GM23248 (cell line): ENCODE measurements at regions not wholly inside any gene's neighbourhood (a gene's known extent, or its start where the extent isn't known, plus 50 kb on each side); places are given as distances from the start of the nearest gene placed in this dataset.

Experiments used
- DNase-seq: peaks from one replicate; pipeline ENCODE4 v3.0.0-alpha.2; 2015
- H2AFZ ChIP-seq: fragments of 200-600 bp; sonication (generic); 2 replicates; pipeline ENCODE4 v1.6.1; 2016; ENCODE audit warnings: antibody characterized with exemption
- H3F3A ChIP-seq: fragments of 200-600 bp; sonication (generic); 2 replicates; pipeline ENCODE4 v1.6.1; 2016; ENCODE audit warnings: mild to moderate bottlenecking, antibody characterized with exemption, mixed run types; ENCODE audit not compliant: insufficient read depth
- H3K27ac ChIP-seq: fragments of 200-600 bp; sonication (generic); 2 replicates; pipeline ENCODE4 v1.5.1; 2016; ENCODE audit warnings: mild to moderate bottlenecking
- H3K27me3 ChIP-seq: fragments of 200-600 bp; sonication (generic); replicated peaks from 2 replicates; pipeline ENCODE4 v1.6.1; 2016; ENCODE audit warnings: mild to moderate bottlenecking; ENCODE audit not compliant: insufficient read depth
- H3K36me3 ChIP-seq: fragments of 200-600 bp; sonication (generic); 2 replicates; pipeline ENCODE4 v1.6.1; 2016; ENCODE audit warnings: low read depth, mild to moderate bottlenecking
- H3K4me1 ChIP-seq: fragments of 200-600 bp; sonication (generic); 2 replicates; pipeline ENCODE4 v1.6.1; 2016; ENCODE audit warnings: mild to moderate bottlenecking; ENCODE audit not compliant: insufficient read depth
- H3K4me2 ChIP-seq: fragments of 200-600 bp; sonication (generic); one replicate; pipeline ENCODE4 v1.6.1; 2016; ENCODE audit warnings: mild to moderate bottlenecking; ENCODE audit not compliant: unreplicated experiment
- H3K4me3 ChIP-seq: fragments of 200-600 bp; sonication (generic); 2 replicates; pipeline ENCODE4 v1.5.1; 2016; ENCODE audit warnings: mild to moderate bottlenecking
- H3K79me2 ChIP-seq: fragments of 200-600 bp; sonication (generic); 2 replicates; pipeline ENCODE4 v1.6.1; 2016; ENCODE audit warnings: mild to moderate bottlenecking; ENCODE audit not compliant: insufficient read depth
- H3K9ac ChIP-seq: fragments of 200-600 bp; sonication (generic); 2 replicates; pipeline ENCODE4 v1.6.1; 2016; ENCODE audit warnings: mild to moderate bottlenecking
- H3K9me2 ChIP-seq: fragments of 200-600 bp; sonication (generic); 2 replicates; pipeline ENCODE4 v1.6.1; 2016; ENCODE audit warnings: mixed run types, mild to moderate bottlenecking, moderate library complexity; ENCODE audit not compliant: insufficient read depth
- H3K9me3 ChIP-seq: fragments of 200-600 bp; sonication (generic); one replicate; pipeline ENCODE4 v1.6.1; 2017; ENCODE audit warnings: low read depth
- H4K20me1 ChIP-seq: fragments of 200-600 bp; sonication (generic); 2 replicates; pipeline ENCODE4 v1.6.0; 2016; ENCODE audit not compliant: insufficient read depth
- EZH2 ChIP-seq: fragments of 200-600 bp; sonication (generic); IDR thresholded peaks from 2 replicates; pipeline ENCODE4 v1.6.1; 2018; ENCODE audit warnings: antibody characterized with exemption, mild to moderate bottlenecking; ENCODE audit not compliant: insufficient read depth, poor library complexity, severe bottlenecking
- EZH2phosphoT487 ChIP-seq: fragments of 200-600 bp; sonication (generic); IDR thresholded peaks from 2 replicates; pipeline ENCODE4 v1.6.1; 2018; ENCODE audit warnings: antibody characterized with exemption, moderate library complexity, mild to moderate bottlenecking, low read depth; ENCODE audit not compliant: insufficient read depth
- WGBS, 2 experiments: methylation state at CpG; one replicate each; pipeline ENCODE4 v1.1.6; 2015 to 2017; ENCODE audit warnings: low lambda C conversion rate in 2 of 2, low coverage in 1 of 2; ENCODE audit errors: missing lambda C conversion rate in 2 of 2; 5-methylcytosine and 5-hydroxymethylcytosine counted together
- in situ Hi-C: fragments of 300-500 bp; cut with MboI; formaldehyde crosslinking; loops from 2 replicates; pipeline ENCODE4 v1.15.0; 2020

DNA sequence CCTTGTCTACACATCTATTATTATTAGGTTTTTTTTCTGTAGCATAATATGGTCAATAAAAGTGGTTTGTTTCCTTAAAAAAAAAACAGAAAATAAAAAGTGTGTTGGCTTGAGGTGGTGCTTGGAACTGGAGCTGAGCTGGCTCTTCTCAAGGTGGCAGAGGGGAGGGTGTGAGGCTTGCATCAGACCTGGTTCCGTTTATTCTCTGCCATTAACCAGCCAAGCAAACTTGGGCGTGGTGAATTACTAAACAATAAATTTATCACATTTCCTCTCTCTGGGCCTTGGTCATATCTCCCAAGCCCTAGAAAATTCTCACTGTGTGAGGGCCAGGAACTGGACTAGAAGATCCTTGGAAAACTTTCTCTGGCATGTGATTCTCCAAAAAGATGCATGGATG is 427.5 kb upstream of the MKI67 start:
- Histone ChIP-seq H3K4me3 (no peak overlapping the region), H3K4me2 (no peak overlapping the region), H3F3A (no peaks in the 10 kb centered on the region), H2AFZ (no peak overlapping the region), H3K4me1 (no peaks in the 10 kb centered on the region), H3K9ac (no peak overlapping the region), H3K9me3 (no peaks in the 10 kb centered on the region), H3K27ac (no peak overlapping the region), H3K36me3 (no peaks in the 10 kb centered on the region), H3K79me2 (no peaks in the 10 kb centered on the region), H3K9me2 (no peaks in the 10 kb centered on the region), H4K20me1 (no peaks in the 10 kb centered on the region), H3K27me3 (no peaks in the 10 kb centered on the region)
- WGBS, 2 experiments, result 2 to 4% methylated on average over 2 of the region's 2 CpGs
- in situ Hi-C loops, result no loop called here
- no peak for DNase-seq
- no peak for TF ChIP-seq EZH2
- no peak for TF ChIP-seq EZH2phosphoT487

DNA sequence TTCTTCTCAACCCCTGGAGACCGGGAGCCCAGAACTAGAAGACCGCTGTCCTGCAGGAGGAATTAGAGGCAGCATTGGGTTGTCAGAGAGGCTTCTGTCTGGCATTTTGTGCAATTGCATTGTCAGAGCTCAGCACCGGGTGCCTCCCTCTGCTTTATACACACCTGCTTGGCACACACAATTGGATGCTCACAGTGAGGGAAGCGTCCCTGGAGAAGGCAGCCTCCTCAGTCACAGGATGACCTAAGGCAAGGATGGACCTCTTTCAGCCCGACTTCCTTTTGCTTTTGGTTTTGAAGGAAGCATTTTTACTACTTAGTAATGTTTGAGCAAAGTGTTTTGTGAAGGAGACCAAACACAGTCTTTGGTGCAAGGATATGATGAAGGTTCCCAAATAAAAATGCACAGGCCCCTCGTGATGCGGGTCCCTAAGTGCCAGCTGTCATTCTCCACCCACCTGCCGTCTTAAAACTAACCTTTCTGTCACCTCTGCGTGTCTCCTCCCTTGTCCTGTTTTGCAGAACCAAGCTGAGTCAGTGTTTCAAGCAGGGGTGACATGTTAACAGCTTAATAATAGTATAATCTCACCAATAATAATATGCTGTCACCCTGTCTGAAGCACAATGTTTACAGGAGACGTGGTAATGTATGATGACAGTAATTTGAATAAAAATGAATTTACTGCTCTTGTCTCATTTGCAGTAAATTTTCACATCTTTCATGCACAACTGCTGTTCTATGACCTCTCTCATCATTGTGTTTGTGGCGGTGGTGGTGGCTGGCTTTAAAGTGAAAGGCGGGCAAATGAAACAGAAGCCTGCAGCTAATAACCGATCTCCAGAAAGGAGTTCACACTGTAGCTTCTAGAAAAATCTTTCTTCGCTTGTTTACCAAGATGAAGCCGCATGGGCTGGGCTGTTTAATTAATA is 430.2 kb upstream of the MKI67 start:
- Histone ChIP-seq H4K20me1 (no peaks in the 10 kb centered on the region), H3K27ac (no peak overlapping the region), H3K27me3 (no peaks in the 10 kb centered on the region), H3K36me3 (no peaks in the 10 kb centered on the region), H2AFZ (no peak overlapping the region), H3K9me3 (no peaks in the 10 kb centered on the region), H3K9me2 (no peaks in the 10 kb centered on the region), H3K9ac (no peak overlapping the region), H3K4me3 (no peak overlapping the region), H3K4me2 (no peak overlapping the region), H3K4me1 (no peaks in the 10 kb centered on the region), H3K79me2 (no peaks in the 10 kb centered on the region), H3F3A (no peaks in the 10 kb centered on the region)
- in situ Hi-C loops, result no loop called here
- 29 to 30% methylated on average over 15 of the region's 15 CpGs for WGBS, 2 experiments
- TF ChIP-seq EZH2phosphoT487 (no peak), EZH2 (no peak)
- no peak for DNase-seq

DNA sequence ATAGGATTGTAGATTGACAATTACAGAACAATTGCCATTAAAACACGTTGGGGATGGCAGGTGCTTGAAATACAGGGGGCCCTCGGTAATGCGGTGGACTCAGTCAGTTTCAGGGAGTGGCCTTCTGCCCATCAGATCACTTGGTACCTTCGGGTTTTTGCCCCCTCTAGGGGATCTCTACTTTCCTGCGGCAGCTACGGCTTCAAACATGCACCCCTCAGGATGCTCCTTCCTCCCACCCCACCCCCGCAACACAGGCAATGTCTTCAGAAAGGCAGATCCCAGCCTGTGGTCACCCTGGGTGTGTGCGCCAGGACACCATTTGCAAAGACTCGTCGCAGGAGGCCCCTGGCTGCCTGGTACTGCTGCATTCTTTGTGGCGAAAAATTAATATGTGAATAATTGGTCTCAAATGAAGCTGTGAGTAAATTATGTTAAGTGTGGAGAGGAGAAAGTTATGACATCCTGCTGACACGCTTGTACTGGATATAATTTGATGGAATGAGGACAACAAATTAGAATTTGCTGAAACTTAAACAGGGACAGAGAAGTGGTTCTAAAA is 431.0 kb upstream of the MKI67 start:
- Histone ChIP-seq H2AFZ (no peak overlapping the region), H3K9me3 (no peaks in the 10 kb centered on the region), H3K27me3 (no peaks in the 10 kb centered on the region), H3K9ac (no peak overlapping the region), H3K4me2 (no peak overlapping the region), H3K36me3 (no peaks in the 10 kb centered on the region), H3K27ac (no peak overlapping the region), H3K4me3 (no peak overlapping the region), H3F3A (no peaks in the 10 kb centered on the region), H3K9me2 (no peaks in the 10 kb centered on the region), H3K4me1 (no peaks in the 10 kb centered on the region), H3K79me2 (no peaks in the 10 kb centered on the region), H4K20me1 (no peaks in the 10 kb centered on the region)
- in situ Hi-C loops, result no loop called here
- TF ChIP-seq EZH2phosphoT487 (no peak), EZH2 (no peak)
- WGBS, 2 experiments, result 15 to 21% methylated on average over 11 to 12 of the region's 12 CpGs
- no peak for DNase-seq

DNA sequence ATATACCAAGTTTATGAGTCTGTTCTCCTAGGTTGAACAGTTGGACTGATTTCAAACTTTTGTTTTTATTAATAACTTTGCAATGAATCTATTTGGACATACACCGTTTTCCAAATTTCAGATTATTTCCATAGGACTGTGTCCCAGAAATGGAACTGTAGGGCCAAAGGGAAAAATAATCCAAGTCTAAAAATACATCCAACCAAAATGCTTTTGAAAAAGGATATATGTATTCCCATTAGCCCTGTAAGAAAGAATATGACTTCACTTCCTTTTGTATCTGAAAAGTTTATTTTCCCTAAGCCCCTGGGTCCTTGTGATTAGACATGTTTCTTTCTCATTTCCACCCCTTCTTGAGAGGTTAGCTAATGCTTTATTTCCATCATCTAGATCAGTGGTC is 434.2 kb upstream of the MKI67 start:
- in situ Hi-C loops, result no loop called here
- WGBS, 2 experiments, result 11 to 39% methylated on average over 1 of the region's 1 CpG

More for the DNA sequence above, 434.2 kb upstream of the MKI67 start:
- H4K20me1 ChIP-seq, result no peaks in the 10 kb centered on the region
- no peak overlapping the region for H3K27ac ChIP-seq
- no peaks in the 10 kb centered on the region for H3K79me2 ChIP-seq
- H2AFZ ChIP-seq, result no peak overlapping the region
- DNase-seq, result no peak
- H3K9ac ChIP-seq, result no peak overlapping the region
- no peaks in the 10 kb centered on the region for H3K27me3 ChIP-seq
- H3K36me3 ChIP-seq, result no peaks in the 10 kb centered on the region
- H3K9me3 ChIP-seq, result no peaks in the 10 kb centered on the region
- no peak overlapping the region for H3K4me2 ChIP-seq
- H3K4me1 ChIP-seq, result no peaks in the 10 kb centered on the region
- no peaks in the 10 kb centered on the region for H3F3A ChIP-seq
- H3K9me2 ChIP-seq, result no peaks in the 10 kb centered on the region
- TF ChIP-seq EZH2, result no peak
- TF ChIP-seq EZH2phosphoT487, result no peak
- no peak overlapping the region for H3K4me3 ChIP-seq
